NT2/D1 (cell line): ENCODE measurements at regions not wholly inside any gene's neighbourhood (a gene's known extent, or its start where the extent isn't known, plus 50 kb on each side); places are given as distances from the start of the nearest gene placed in this dataset.

ENCODE experiments used
- SUZ12 ChIP-seq: IDR thresholded peaks from 2 replicates; pipeline ENCODE4 v1.6.1; 2011; ENCODE audit not compliant: insufficient read length, insufficient read depth; ENCODE audit errors: extremely low read depth
- YY1 ChIP-seq: IDR thresholded peaks from 2 replicates; pipeline ENCODE4 v1.6.1; 2011; ENCODE audit not compliant: insufficient read length, insufficient read depth
- ZNF274 ChIP-seq: IDR thresholded peaks from 2 replicates; pipeline ENCODE4 v1.6.1; 2011; ENCODE audit warnings: mild to moderate bottlenecking, low read depth, low read length

DNA sequence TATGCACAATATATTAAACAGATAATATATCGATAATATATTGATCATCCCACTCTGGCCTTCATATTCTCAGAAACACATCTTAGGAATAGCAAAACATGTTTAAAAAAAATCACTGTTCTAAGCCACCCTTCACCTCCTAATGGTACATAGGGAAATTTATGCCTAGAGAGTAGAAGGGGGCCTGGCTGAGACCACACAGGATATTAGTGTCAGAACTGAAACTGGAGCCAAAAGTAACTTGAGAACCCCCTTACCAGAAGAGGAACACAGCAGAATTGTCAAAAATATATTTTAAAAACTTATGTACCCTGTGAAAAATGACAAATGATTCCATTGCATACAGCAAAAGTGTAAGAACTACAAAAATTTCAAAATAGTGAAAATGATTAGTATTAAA is 173.1 kb downstream of the VSIG4 start:
- TF ChIP-seq YY1 (no peak), SUZ12 (no peak), ZNF274 (no peak)
